ENCODE measurements at regions not wholly inside any gene's neighbourhood (a gene's known extent, or its start where the extent isn't known, plus 50 kb on each side); places are given as distances from the start of the nearest gene placed in this dataset.

- Histone ChIP-seq H3K4me3 (ENCODE audit: low read depth, low read length) (no peak overlapping the region), H3K36me3 (ENCODE audit: control insufficient read depth, insufficient read depth, low read length) (no peaks in the 10 kb centered on the region), H3K27me3 (ENCODE audit: control insufficient read depth, insufficient read depth, low read length) (no peaks in the 10 kb centered on the region)
- no peak for DNase-seq (ENCODE audit: low read depth)
- POLR2A ChIA-PET, result no interaction called here
- CTCF ChIA-PET, result interaction anchor here (0.6 kb wide), 1 partner anchor 829 kb away, joined by 3 read pairs; no protein-coding TSS in a partner anchor
- TF ChIP-seq CTCF (IDR thresholded peaks at IDR 0.05; ENCODE audit: insufficient read depth, low read depth, low read length), result no peak
Measured at GRCh38 chr10:105409370-105409769, 768.3 kb downstream of the SORCS3 start.

- DNase-seq (ENCODE audit: low read depth), result no peak
- no peaks in the 10 kb centered on the region for H3K27me3 ChIP-seq (ENCODE audit: control insufficient read depth, insufficient read depth, low read length)
- CTCF ChIA-PET, result no interaction called here
- H3K4me3 ChIP-seq (ENCODE audit: low read depth, low read length), result no peak overlapping the region
- no peaks in the 10 kb centered on the region for H3K36me3 ChIP-seq (ENCODE audit: control insufficient read depth, insufficient read depth, low read length)
- no peak for TF ChIP-seq CTCF (IDR thresholded peaks at IDR 0.05; ENCODE audit: insufficient read depth, low read depth, low read length)
- POLR2A ChIA-PET, result no interaction called here
Measured at GRCh38 chr10:105406488-105406887, 765.4 kb downstream of the SORCS3 start.

- CTCF ChIA-PET, result no interaction called here
- H3K4me3 ChIP-seq (ENCODE audit: low read depth, low read length), result no peak overlapping the region
- no peaks in the 10 kb centered on the region for H3K27me3 ChIP-seq (ENCODE audit: control insufficient read depth, insufficient read depth, low read length)
- H3K36me3 ChIP-seq (ENCODE audit: control insufficient read depth, insufficient read depth, low read length), result no peaks in the 10 kb centered on the region
- no peak for TF ChIP-seq CTCF (IDR thresholded peaks at IDR 0.05; ENCODE audit: insufficient read depth, low read depth, low read length)
- no peak for DNase-seq (ENCODE audit: low read depth)
- POLR2A ChIA-PET, result no interaction called here
Measured at GRCh38 chr10:105398202-105398601, 757.1 kb downstream of the SORCS3 start.

- ChIA-PET CTCF (no interaction called here), POLR2A (no interaction called here)
- no peaks in the 10 kb centered on the region for H3K27me3 ChIP-seq (ENCODE audit: control insufficient read depth, insufficient read depth, low read length)
- TF ChIP-seq CTCF (IDR thresholded peaks at IDR 0.05; ENCODE audit: insufficient read depth, low read depth, low read length), result no peak
- no peak overlapping the region for H3K4me3 ChIP-seq (ENCODE audit: low read depth, low read length)
- H3K36me3 ChIP-seq (ENCODE audit: control insufficient read depth, insufficient read depth, low read length), result no peaks in the 10 kb centered on the region
- DNase-seq (ENCODE audit: low read depth), result no peak
Measured at GRCh38 chr10:105391670-105392351, 750.7 kb downstream of the SORCS3 start.

GRCh38 chr10:105387971-105388370 lies 746.9 kb downstream of the SORCS3 start:
- no peak for DNase-seq (ENCODE audit: low read depth)
- CTCF ChIA-PET, result no interaction called here
- TF ChIP-seq CTCF (IDR thresholded peaks at IDR 0.05; ENCODE audit: insufficient read depth, low read depth, low read length), result no peak
- Histone ChIP-seq H3K36me3 (ENCODE audit: control insufficient read depth, insufficient read depth, low read length) (no peaks in the 10 kb centered on the region), H3K27me3 (ENCODE audit: control insufficient read depth, insufficient read depth, low read length) (no peaks in the 10 kb centered on the region), H3K4me3 (ENCODE audit: low read depth, low read length) (no peak overlapping the region)
- POLR2A ChIA-PET, result no interaction called here
